ENCODE measurements at regions not wholly inside any gene's neighbourhood (a gene's known extent, or its start where the extent isn't known, plus 50 kb on each side); places are given as distances from the start of the nearest gene placed in this dataset.
A peak's percentile ranks its signal among the peaks of the same experiment; 100 is the strongest.

DNA sequence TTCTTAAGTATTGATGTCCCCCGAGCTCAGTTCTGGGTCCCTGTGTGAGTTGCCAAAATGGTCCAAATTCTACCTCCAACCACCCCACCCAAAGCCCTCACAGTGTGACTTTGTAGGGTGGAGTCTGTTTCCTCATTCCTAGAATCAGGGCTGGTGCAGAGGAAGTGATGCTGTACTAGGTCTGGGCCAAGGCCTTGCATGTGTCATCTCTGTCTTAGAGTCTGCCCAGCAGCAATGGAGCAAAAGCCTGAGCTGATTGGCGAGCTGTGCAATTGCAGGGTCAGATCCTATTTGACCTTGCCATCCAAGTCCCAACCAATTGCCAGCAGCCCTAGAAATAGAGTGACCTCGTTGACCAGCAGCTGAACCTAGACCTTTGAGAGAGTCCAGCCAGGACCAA lies 97.0 kb upstream of the ANKRD10 start:
- no peaks in the 10 kb centered on the region for H3K9me3 Mint-ChIP-seq
- H3K36me3 Mint-ChIP-seq (ENCODE audit: low read depth), result peaks cover 6% of the 10 kb centered on the region
- peaks cover 18% of the 10 kb centered on the region for H3K27me3 Mint-ChIP-seq
- peak overlapping the region; percentile 90 for H3K27ac Mint-ChIP-seq
- H3K4me1 Mint-ChIP-seq, result peaks cover 26% of the 10 kb centered on the region
- ChIA-PET CTCF (interaction anchor here (0.7 to 1.2 kb wide), 4 partner anchors 17 to 100 kb away, joined by 3 to 6 read pairs (median 4); no protein-coding TSS in a partner anchor), POLR2A (no interaction called here)
- no peak overlapping the region for H3K4me3 Mint-ChIP-seq
- peak; percentile 21 for DNase-seq

DNA sequence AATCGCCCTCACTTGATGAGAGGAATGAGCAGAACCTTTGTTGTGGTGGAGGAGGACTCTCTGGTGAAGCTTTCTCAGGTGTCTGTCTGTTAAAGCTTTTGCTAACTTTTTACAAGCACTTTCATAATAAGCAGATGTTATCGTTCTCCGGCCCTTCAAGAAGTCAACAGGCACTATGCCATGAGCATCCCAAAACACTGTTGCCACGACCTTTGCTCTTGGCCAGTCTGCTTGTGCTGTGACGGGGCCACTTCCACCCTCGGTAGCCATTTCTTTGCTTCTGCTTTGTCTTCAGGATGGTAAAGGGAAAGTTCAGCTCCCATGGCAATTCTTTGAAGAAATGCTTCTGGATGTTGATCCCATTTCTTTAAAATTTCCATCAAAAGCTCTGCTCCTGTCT lies 93.5 kb upstream of the ANKRD10 start:
- Mint-ChIP-seq H3K4me3 (no peak overlapping the region), H3K9me3 (no peaks in the 10 kb centered on the region), H3K36me3 (ENCODE audit: low read depth) (peaks cover 6% of the 10 kb centered on the region), H3K27me3 (peaks cover 20% of the 10 kb centered on the region), H3K4me1 (peaks cover 24% of the 10 kb centered on the region), H3K27ac (no peak overlapping the region)
- no peak for DNase-seq
- CTCF ChIA-PET, result no interaction called here
- POLR2A ChIA-PET, result no interaction called here

DNA sequence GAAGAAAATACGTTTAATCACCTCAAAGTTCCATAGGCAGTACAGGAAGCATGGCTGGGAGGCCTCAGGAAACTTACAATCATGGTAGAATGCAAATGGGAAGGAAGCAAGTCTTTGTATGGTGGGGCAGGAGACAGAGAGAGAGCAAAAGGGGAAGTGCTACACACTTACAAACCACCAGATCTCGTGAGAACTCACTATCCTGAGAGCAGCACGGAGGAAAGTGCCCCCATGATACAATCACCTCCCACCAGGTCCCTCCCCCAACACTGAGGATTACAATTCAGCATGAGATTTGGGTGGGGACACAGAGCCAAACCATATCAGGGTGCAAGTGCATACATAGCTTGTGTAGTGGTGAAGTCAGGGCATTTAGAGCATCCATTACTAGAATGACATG lies 92.3 kb upstream of the ANKRD10 start:
- POLR2A ChIA-PET, result no interaction called here
- H3K36me3 Mint-ChIP-seq (ENCODE audit: low read depth), result peaks cover 4% of the 10 kb centered on the region
- peaks cover 25% of the 10 kb centered on the region for H3K27me3 Mint-ChIP-seq
- H3K4me3 Mint-ChIP-seq, result no peak overlapping the region
- no peaks in the 10 kb centered on the region for H3K9me3 Mint-ChIP-seq
- DNase-seq, result no peak
- no peak overlapping the region for H3K27ac Mint-ChIP-seq
- CTCF ChIA-PET, result interaction anchor here (1.0 kb wide), 1 partner anchor 17 kb away, joined by 3 read pairs; no protein-coding TSS in a partner anchor
- H3K4me1 Mint-ChIP-seq, result peaks cover 14% of the 10 kb centered on the region

DNA sequence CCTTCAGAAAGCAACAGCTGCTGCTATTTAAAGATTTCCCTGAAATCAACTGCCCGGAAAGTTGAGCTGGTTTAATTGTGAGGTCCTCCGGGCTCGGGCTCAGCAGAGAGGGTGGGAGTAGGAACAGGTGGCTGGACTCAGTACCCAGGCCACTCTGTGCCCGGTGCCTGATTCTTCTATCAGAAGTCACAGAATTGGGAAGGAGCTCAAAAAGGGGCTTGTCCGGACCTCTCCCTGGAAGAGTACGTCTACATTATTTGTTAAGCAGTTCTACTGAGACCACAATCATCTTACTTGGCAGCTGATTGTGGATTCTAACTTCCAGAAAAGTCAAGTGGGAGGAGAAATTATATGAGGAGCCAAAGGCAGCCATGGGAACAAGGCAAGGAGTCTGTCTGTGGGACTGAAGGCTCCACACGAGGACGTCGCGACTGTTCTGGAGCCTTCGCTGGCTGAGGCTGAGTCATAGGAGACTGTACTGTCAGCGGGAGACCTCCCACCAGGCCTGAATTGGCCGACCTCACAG lies 91.7 kb upstream of the ANKRD10 start:
- POLR2A ChIA-PET, result no interaction called here
- Mint-ChIP-seq H3K4me1 (peaks cover 8% of the 10 kb centered on the region), H3K36me3 (ENCODE audit: low read depth) (peaks cover under 1% of the 10 kb centered on the region), H3K27me3 (peaks cover 25% of the 10 kb centered on the region), H3K4me3 (no peak overlapping the region), H3K27ac (no peak overlapping the region), H3K9me3 (no peaks in the 10 kb centered on the region)
- CTCF ChIA-PET, result interaction anchor here (1.1 kb wide), 1 partner anchor 69 kb away, joined by 3 read pairs; no protein-coding TSS in a partner anchor
- no peak for DNase-seq

DNA sequence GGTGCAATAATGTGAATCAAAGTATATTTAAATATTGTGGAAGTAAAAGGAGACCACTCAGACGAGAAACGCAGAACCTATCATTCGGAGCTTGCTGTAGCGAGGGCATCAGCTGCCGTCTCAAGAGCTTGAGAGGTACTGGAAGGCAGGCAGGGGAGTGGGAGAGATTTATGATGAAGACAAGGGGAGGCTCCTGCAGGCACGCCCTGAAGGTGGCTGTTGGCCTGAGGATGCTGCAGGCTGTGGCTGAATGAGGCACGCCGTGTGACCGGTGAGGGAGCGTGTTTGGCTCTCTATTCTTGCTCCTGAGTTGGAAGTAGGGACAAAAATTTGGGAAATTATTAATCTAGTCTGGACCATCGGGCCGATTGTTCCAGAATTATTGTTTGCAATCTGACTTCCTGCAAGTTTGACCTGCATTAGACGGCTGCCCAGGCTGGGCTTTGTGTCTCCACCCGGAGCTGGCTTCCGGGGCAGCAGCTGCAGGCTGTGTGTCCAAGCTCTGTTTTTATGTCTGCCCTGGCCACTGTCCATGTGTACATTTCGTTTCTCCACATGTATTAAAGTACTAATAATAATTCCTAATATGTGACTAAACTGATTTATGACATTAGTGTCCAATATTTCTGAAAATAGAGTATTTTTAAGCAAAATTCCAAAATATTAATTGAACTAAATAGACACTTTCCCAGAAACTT lies 91.1 kb upstream of the ANKRD10 start:
- DNase-seq, result no peak
- H3K36me3 Mint-ChIP-seq (ENCODE audit: low read depth), result no peaks in the 10 kb centered on the region
- ChIA-PET POLR2A (no interaction called here), CTCF (interaction anchor here (0.9 to 1.1 kb wide), 2 partner anchors 19 to 68 kb away, joined by 3 read pairs; no protein-coding TSS in a partner anchor)
- no peak overlapping the region for H3K27ac Mint-ChIP-seq
- peaks cover 2% of the 10 kb centered on the region for H3K4me1 Mint-ChIP-seq
- no peak overlapping the region for H3K4me3 Mint-ChIP-seq
- H3K27me3 Mint-ChIP-seq, result peaks cover 23% of the 10 kb centered on the region
- no peaks in the 10 kb centered on the region for H3K9me3 Mint-ChIP-seq

DNA sequence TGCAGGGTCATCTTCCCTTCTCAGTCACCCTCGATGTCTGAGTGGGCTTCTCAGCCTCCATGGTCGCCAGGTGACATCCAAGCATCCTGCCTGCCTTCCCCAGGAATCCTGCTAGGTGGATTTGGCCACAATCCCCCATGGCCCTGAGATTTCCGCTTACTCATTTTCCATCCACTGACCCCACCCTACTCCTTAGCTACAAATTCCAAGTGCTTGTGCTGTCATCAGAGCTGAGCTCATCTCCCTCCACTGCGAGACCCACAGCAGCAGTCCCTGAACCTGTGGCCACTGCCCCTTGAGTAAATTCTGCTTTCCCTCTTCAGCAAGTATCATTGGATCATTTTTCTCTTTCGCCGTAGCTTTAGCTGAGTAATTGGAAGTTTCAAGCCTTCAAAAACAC lies 90.5 kb upstream of the ANKRD10 start:
- ChIA-PET CTCF (interaction anchor here (0.9 kb wide), 1 partner anchor 19 kb away, joined by 3 read pairs; no protein-coding TSS in a partner anchor), POLR2A (no interaction called here)
- Mint-ChIP-seq H3K36me3 (ENCODE audit: low read depth) (no peaks in the 10 kb centered on the region), H3K27ac (no peak overlapping the region), H3K4me1 (no peaks in the 10 kb centered on the region), H3K27me3 (peaks cover 21% of the 10 kb centered on the region), H3K4me3 (no peak overlapping the region), H3K9me3 (no peaks in the 10 kb centered on the region)
- DNase-seq, result no peak

DNA sequence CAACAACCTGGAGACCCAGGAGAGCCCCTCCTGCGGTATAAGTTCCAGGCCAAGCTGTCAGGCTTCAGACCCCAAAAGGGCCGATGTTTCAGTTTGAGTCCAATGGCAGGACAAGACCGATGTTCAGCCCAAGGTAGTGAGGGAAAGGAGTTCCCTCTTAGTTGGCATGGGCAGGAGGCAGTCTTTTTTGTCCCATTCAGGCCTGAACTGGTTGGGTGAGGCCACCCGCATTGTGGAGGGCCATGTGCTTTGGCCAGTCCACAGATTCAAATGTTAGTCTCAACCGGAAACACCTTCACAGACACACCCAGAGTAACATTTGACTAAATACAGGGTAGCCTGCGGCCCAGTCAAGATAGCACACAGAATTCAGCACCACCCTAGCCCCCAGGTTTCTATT lies 89.6 kb upstream of the ANKRD10 start:
- H3K36me3 Mint-ChIP-seq (ENCODE audit: low read depth), result no peaks in the 10 kb centered on the region
- no peak overlapping the region for H3K4me3 Mint-ChIP-seq
- peaks cover 16% of the 10 kb centered on the region for H3K27me3 Mint-ChIP-seq
- POLR2A ChIA-PET, result no interaction called here
- H3K9me3 Mint-ChIP-seq, result no peaks in the 10 kb centered on the region
- no peak overlapping the region for H3K27ac Mint-ChIP-seq
- H3K4me1 Mint-ChIP-seq, result no peaks in the 10 kb centered on the region
- no peak for DNase-seq
- CTCF ChIA-PET, result no interaction called here

DNA sequence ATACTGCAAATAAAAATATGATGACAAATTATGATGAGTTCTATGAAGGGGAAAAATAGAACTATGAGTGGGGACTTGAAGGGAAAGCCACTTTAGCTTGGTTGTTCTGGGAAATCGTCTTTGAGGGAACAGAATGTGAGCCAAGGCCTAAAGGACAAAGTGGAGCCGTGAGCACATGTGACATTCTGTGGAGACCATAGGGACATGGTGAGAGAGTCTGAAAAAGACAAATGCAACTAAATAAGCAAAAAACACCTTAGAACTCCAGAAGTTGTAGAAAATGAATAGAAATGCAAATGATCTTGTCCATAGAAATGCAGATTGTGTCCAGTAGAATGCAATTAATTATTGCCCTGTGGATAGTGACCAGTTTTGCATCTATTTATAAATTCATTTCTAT lies 86.8 kb upstream of the ANKRD10 start:
- H3K27me3 Mint-ChIP-seq, result peaks cover 33% of the 10 kb centered on the region
- H3K36me3 Mint-ChIP-seq (ENCODE audit: low read depth), result no peaks in the 10 kb centered on the region

DNA sequence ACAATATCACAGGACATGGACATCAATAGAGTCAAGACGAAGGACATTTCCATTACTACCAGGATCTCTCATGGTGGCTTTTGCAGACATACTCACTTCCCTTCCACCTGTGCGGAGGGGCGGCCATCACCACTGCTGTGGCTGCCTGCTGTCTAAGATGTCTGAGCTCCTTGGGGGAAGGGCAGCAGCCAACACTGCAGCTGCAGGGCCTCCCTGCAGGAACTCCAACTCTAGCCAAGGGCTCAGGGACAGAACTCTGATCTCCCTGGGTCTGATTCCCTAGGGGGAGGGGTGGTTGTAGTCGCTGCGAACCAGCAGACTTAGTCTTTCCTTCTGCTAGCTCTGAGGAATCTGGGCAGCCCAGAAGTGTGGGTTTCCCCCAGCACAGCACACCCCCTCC lies 78.9 kb upstream of the ANKRD10 start:
- POLR2A ChIA-PET, result no interaction called here
- no peak overlapping the region for H3K4me3 Mint-ChIP-seq
- no peak overlapping the region for H3K27ac Mint-ChIP-seq
- DNase-seq, result no peak
- no peaks in the 10 kb centered on the region for H3K4me1 Mint-ChIP-seq
- no peaks in the 10 kb centered on the region for H3K36me3 Mint-ChIP-seq (ENCODE audit: low read depth)
- peaks cover 46% of the 10 kb centered on the region for H3K27me3 Mint-ChIP-seq
- H3K9me3 Mint-ChIP-seq, result no peaks in the 10 kb centered on the region
- CTCF ChIA-PET, result no interaction called here

More for the DNA sequence above, 86.8 kb upstream of the ANKRD10 start:
- Mint-ChIP-seq H3K9me3 (no peaks in the 10 kb centered on the region), H3K4me3 (no peak overlapping the region), H3K27ac (no peak overlapping the region), H3K4me1 (no peaks in the 10 kb centered on the region)
- ChIA-PET CTCF (no interaction called here), POLR2A (no interaction called here)
- no peak for DNase-seq

DNA sequence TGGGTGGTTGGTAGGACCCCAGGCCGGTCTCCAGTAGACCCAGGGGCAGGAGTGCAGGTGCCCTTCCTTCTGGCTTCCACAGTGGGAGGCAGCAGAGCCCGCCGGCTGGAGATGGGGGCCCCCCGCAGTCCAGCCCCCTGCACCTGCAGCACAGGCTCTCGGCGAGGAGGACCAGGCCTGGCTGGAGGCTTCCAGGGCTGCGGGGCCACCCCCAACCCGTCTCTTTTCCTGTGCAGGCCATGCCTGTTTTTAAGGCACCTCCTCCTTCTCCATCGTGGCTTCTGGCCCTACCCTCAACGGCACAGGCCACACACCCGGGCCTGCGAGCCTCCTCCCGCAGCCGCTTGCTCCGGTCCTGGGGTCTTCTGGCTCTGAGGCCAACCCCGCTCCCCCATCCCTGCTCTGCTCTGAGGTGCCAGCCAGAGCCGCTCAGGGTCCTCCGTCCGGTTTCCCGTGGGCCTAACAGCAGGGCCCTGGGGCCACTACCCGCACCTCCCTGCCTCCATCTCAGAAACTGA lies 77.2 kb upstream of the ANKRD10 start:
- H3K27me3 Mint-ChIP-seq, result peaks cover 35% of the 10 kb centered on the region
- DNase-seq, result no peak
- H3K27ac Mint-ChIP-seq, result no peak overlapping the region
- H3K9me3 Mint-ChIP-seq, result no peaks in the 10 kb centered on the region
- POLR2A ChIA-PET, result no interaction called here
- CTCF ChIA-PET, result interaction anchor here (0.6 kb wide), 1 partner anchor 32 kb away, joined by 3 read pairs; no protein-coding TSS in a partner anchor
- H3K36me3 Mint-ChIP-seq (ENCODE audit: low read depth), result no peaks in the 10 kb centered on the region
- no peaks in the 10 kb centered on the region for H3K4me1 Mint-ChIP-seq
- H3K4me3 Mint-ChIP-seq, result no peak overlapping the region

DNA sequence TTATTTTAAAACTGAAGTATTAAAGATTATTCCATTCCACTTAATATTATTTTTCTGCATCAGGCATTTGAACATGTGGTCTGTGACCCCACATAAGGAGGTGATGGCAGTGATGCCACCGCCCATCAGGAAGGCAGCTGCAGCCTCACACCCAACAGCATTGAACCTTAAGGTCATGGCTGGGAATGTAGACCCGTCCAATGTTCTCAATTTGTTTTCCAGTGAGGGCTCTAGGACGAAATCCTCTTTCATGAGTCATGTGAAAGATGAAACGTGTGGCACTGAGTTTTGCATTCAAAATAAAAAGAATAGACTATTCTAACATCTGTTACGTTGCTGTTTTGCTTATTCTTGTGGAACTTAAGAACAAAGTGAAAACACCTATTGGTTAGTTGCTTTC lies 74.5 kb upstream of the ANKRD10 start:
- Mint-ChIP-seq H3K36me3 (ENCODE audit: low read depth) (no peaks in the 10 kb centered on the region), H3K9me3 (no peaks in the 10 kb centered on the region), H3K4me3 (no peak overlapping the region), H3K4me1 (no peaks in the 10 kb centered on the region), H3K27me3 (peaks cover 18% of the 10 kb centered on the region), H3K27ac (no peak overlapping the region)
- ChIA-PET CTCF (no interaction called here), POLR2A (no interaction called here)
- no peak for DNase-seq

DNA sequence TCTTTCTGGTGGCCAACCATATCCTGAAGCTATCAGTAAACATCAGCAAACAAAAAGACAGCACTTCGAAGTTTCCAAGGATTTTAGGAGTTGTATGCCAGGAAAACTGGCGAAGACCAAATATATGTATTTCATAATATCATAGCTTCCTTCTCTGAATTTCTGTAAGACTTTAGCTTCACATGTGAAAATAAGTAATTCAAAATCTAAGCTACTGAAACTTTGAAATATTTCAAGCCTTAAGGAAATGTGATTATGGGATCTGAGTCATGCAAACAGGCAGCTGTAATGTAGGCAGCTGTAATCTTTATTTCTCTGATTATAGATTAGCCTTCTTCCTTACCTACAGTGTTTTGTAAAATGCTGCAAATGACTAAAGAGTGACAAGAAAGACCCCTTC lies 70.7 kb upstream of the ANKRD10 start:
- Mint-ChIP-seq H3K27me3 (peaks cover 31% of the 10 kb centered on the region), H3K27ac (no peak overlapping the region), H3K4me3 (no peak overlapping the region), H3K36me3 (ENCODE audit: low read depth) (no peaks in the 10 kb centered on the region), H3K9me3 (peaks cover 2% of the 10 kb centered on the region), H3K4me1 (no peaks in the 10 kb centered on the region)
- CTCF ChIA-PET, result interaction anchor here (2.7 kb wide), 1 partner anchor 10 kb away, joined by 6 read pairs; no protein-coding TSS in a partner anchor
- DNase-seq, result no peak
- POLR2A ChIA-PET, result no interaction called here

DNA sequence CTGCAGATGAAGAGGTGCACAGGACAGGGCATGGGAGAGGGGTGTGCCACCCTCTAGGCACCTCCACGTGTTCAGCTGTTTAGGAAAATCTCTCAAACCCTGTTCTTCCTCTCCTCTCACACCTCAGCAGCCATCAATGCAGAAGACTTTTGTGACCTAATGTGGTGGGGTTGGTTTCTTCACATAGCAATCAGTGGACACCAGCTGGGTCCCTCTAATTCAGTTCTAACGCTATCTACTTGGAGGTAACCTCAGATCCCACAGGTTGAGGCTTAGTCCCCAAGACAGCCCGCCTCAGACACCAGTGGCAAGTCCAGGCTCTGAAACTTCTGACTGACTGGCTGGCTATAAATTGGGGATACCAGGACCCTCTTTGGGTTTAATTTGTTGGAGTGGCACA lies 69.9 kb upstream of the ANKRD10 start:
- Mint-ChIP-seq H3K27ac (no peak overlapping the region), H3K9me3 (peaks cover 2% of the 10 kb centered on the region), H3K36me3 (ENCODE audit: low read depth) (no peaks in the 10 kb centered on the region), H3K27me3 (peaks cover 31% of the 10 kb centered on the region), H3K4me1 (no peaks in the 10 kb centered on the region), H3K4me3 (no peak overlapping the region)
- no peak for DNase-seq
- ChIA-PET POLR2A (no interaction called here), CTCF (interaction anchor here (1.1 to 2.7 kb wide), 2 partner anchors 9 to 28 kb away, joined by 5 to 6 read pairs; no protein-coding TSS in a partner anchor)
